Right atrium auricular region (tissue), 2 donors: ENCODE measurements at regions not wholly inside any gene's neighbourhood (a gene's known extent, or its start where the extent isn't known, plus 50 kb on each side); places are given as distances from the start of the nearest gene placed in this dataset.

Source experiments
- DNase-seq: peaks from one replicate; pipeline ENCODE4 v3.0.0-alpha.2; 2019; ENCODE audit warnings: low spot score
- H3K27ac ChIP-seq, 2 donors: fragments of 200-600 bp; sonication (generic); 1 replicate in 1 of 2; 2 replicates in 1 of 2; pipeline ENCODE4 v1.5.1; 2016 to 2019
- H3K27me3 ChIP-seq, 2 donors: fragments of 200-600 bp; sonication (generic); one replicate each; pipeline versions ENCODE4 v1.5.1 to v1.6.0; 2017 to 2019
- H3K36me3 ChIP-seq: fragments of 200-600 bp; sonication (generic); one replicate; pipeline ENCODE4 v1.5.1; 2016
- H3K4me1 ChIP-seq, 2 donors: fragments of 200-600 bp; sonication (generic); one replicate each; pipeline versions ENCODE4 v1.5.1 to v1.6.0; 2017 to 2019
- H3K4me3 ChIP-seq, 2 donors: fragments of 200-600 bp; sonication (generic); 1 replicate in 1 of 2; 2 replicates in 1 of 2; pipeline ENCODE4 v1.5.1; 2017 to 2019; ENCODE audit warnings: mild to moderate bottlenecking in 1 of 2, moderate library complexity in 1 of 2
- H3K9me3 ChIP-seq, 2 donors: fragments of 200-600 bp; sonication (generic); one replicate each; pipeline ENCODE4 v1.5.1; 2019
- TF ChIP-seq, protein P1 (sequence below), 2 donors: fragments of 200-600 bp; sonication (generic); IDR thresholded peaks; one replicate each; pipeline ENCODE4 v1.5.1; 2019; ENCODE audit warnings: antibody characterized with exemption in 2 of 2

DNA sequence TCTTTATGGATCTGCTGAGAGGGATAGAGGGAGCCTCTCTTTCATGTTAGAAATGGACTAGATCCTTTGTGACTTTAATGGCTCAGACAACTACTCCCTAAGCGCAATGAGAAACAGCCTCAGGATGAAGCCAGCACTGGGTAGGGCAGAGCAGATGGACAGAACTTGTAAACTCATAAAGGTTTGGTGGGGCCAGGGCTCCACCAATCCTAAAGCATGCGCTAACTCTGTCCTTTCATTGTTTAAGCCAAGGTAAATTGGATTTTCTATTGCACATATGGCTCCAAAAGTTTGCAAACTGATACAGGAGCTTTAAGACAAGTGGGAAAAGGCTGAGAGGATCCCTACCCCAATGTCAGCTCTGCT is 178.1 kb upstream of the MEOX2 start:
- Histone ChIP-seq H3K9me3 (no peaks in the 10 kb centered on the region), H3K4me3 (no peak overlapping the region), H3K36me3 (no peaks in the 10 kb centered on the region), H3K27me3 (no peaks in the 10 kb centered on the region), H3K4me1 (no peaks in the 10 kb centered on the region), H3K27ac (no peak overlapping the region)
- TF ChIP-seq, protein P1, sequence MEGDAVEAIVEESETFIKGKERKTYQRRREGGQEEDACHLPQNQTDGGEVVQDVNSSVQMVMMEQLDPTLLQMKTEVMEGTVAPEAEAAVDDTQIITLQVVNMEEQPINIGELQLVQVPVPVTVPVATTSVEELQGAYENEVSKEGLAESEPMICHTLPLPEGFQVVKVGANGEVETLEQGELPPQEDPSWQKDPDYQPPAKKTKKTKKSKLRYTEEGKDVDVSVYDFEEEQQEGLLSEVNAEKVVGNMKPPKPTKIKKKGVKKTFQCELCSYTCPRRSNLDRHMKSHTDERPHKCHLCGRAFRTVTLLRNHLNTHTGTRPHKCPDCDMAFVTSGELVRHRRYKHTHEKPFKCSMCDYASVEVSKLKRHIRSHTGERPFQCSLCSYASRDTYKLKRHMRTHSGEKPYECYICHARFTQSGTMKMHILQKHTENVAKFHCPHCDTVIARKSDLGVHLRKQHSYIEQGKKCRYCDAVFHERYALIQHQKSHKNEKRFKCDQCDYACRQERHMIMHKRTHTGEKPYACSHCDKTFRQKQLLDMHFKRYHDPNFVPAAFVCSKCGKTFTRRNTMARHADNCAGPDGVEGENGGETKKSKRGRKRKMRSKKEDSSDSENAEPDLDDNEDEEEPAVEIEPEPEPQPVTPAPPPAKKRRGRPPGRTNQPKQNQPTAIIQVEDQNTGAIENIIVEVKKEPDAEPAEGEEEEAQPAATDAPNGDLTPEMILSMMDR (IDR thresholded peaks at IDR 0.05): no peak
- DNase-seq: no peak

DNA sequence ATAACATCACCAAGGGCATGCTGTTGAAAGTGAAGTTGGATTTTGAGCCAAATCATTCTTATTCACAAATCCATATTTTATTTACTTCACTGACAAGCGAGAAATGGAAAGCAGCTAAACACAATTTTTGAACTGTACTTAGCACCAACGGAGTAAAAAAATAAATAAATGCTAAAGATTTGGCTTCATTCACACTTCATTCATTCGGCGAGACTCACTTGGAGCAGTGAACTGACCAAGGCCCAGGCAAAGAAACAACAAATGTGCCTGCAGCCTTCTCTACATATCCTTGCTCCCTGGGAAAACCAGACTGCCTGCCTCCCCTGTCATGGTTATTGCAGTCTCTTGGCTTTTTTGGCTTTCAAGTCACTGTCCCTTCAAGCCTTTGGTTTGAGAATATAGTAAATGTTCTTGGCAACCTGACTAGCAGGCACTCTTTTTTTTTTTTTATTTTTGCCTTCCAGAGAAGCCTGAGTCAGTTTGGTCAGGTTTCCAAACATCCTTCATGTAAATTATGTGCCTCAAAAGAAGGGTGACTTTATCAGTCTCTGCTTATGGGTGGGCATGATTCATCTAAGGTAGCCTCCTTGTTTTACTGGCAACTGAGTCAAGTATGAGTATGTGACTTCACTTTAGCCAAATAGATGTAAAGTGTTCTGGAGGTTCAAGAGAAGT is 177.6 kb upstream of the MEOX2 start:
- no peaks in the 10 kb centered on the region for H3K4me1 ChIP-seq
- no peaks in the 10 kb centered on the region for H3K27me3 ChIP-seq
- H3K36me3 ChIP-seq: no peaks in the 10 kb centered on the region
- no peak overlapping the region for H3K4me3 ChIP-seq
- no peaks in the 10 kb centered on the region for H3K9me3 ChIP-seq
- H3K27ac ChIP-seq: no peak overlapping the region
- no peak for DNase-seq
- TF ChIP-seq, protein P1 (IDR thresholded peaks at IDR 0.05): no peak

DNA sequence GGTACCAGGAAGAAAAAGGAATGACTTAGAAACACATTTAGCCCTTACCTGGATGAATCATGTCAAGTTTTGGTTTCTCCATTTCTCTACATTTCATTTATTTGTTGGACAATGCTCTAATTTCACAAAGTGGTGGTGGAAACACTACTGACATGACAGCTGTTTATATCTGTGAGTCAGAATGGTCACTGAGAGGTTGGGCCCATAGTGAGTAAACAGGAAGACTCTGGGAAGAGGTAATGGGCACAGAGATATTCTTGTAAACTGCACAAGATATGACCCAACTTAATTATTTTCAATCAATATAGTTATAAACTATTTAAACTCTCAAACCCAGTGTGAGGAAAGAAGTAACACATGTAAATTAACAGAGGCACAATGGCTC is 176.3 kb upstream of the MEOX2 start:
- TF ChIP-seq, protein P1 (IDR thresholded peaks at IDR 0.05): no peak
- H3K27ac ChIP-seq: no peak overlapping the region
- no peaks in the 10 kb centered on the region for H3K27me3 ChIP-seq
- no peaks in the 10 kb centered on the region for H3K36me3 ChIP-seq
- DNase-seq: no peak
- H3K9me3 ChIP-seq: no peaks in the 10 kb centered on the region
- H3K4me1 ChIP-seq: no peaks in the 10 kb centered on the region
- H3K4me3 ChIP-seq: no peak overlapping the region

DNA sequence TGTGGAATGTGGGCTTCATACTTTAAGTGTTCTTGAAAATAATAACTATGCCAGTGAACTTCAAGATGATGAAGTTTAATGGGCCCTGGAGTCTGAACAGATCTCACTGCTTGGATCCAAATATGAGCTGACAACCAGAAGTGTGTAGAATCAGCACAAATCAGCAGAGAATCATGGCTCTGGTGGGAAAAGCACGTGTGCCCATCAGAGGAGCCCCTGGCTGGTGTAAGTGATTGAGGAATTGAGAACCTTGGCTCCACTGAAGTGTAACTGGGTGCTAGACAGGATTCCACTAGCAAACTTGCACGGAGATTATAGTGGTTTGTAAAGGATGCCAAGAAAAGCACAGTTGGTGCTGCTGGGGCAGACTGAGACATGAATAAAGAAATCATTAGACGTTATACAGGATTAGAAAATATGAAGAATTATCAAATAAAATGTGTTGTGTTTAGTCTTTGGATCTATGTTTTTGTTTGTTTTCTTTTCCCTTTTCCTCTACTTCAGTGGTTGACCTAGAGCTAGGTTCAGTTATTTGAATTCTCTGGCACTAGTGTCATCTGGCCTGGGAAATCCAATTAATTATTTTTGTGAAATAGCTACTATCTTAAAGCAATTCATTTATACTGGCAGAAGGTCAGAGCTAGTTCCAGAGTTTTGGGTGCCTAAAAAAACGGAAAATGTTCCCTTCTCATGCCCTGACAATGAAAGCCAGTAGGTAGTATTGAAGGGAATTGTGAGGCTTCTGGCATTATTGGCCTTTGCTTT is 175.7 kb upstream of the MEOX2 start:
- TF ChIP-seq, protein P1 (IDR thresholded peaks at IDR 0.05): no peak
- Histone ChIP-seq H3K27me3 (no peaks in the 10 kb centered on the region), H3K4me1 (no peaks in the 10 kb centered on the region), H3K4me3 (no peak overlapping the region), H3K36me3 (no peaks in the 10 kb centered on the region), H3K27ac (no peak overlapping the region), H3K9me3 (no peaks in the 10 kb centered on the region)
- no peak for DNase-seq

DNA sequence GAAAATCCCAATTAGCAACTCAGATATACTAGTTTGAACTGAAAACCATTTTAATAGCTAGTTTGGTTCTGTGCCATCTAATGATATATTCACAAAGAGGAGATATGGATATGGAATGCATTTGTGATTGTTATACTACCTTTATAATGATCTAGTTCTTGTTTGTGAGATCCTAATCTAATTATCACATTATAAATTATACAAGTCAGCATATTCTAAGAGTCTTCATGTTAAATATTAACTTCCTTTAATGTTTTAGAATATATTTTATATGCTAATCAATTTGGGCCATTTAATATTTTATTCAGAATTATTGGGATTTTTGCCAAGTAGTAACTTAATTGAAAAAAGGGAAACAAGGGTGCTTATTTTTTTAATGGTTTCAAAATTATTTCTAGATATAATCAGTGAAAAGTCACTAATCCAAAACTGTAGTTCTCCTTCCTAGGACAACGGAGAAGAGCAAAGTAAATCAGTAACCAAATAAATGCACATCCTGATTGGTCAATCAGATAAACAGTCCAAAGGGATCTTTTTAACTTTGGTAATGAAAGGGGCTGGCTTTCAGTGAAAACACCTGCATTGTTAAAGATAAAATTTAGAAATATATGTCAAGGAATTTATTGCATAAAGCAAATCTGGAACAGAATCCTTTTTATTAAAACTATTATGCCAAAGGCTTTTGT is 173.9 kb upstream of the MEOX2 start:
- no peak overlapping the region for H3K4me3 ChIP-seq
- TF ChIP-seq, protein P1 (IDR thresholded peaks at IDR 0.05): no peak
- DNase-seq: no peak
- H3K9me3 ChIP-seq: no peaks in the 10 kb centered on the region
- H3K27ac ChIP-seq: no peak overlapping the region
- no peaks in the 10 kb centered on the region for H3K36me3 ChIP-seq
- H3K27me3 ChIP-seq: no peaks in the 10 kb centered on the region
- H3K4me1 ChIP-seq: peaks cover 0 to 6% of the 10 kb centered on the region in 2 donors
